ENCODE measurements at regions not wholly inside any gene's neighbourhood (a gene's known extent, or its start where the extent isn't known, plus 50 kb on each side); places are given as distances from the start of the nearest gene placed in this dataset.

DNA sequence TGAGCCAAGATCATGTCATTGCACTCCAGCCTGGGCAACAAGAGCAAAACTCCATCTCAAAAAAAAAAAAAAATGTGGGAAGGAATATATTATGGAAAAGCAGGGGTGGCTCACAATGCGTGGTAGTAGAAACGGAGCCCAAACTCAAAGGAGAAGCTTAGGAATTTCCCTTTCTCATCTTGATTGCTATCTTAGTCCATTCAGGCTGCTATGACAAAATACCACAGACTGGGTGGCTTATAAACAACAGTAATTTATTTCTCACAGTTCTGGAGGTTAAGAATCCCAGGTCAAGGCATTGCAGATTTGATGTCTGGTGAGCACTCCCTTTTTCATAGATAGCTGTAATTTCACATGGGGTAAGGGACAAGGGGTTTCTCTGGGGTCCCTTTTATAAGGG is 153.8 kb upstream of the KRR1 start:
- intact Hi-C loops (cut with micrococcal nuclease), result no loop called here
- no peak overlapping the region for H2AFZ ChIP-seq (ENCODE audit: low read depth, low read length)
- no peak overlapping the region for H3K27ac ChIP-seq (ENCODE audit: extremely low read depth, low read depth, low read length)
- FAIRE-seq (no peak), ATAC-seq (no peak), DNase-seq (ENCODE audit: extremely low read depth in 1 of 4, low spot score in 3 of 4) (no peak)
- no peaks in the 10 kb centered on the region for H3K27me3 ChIP-seq (ENCODE audit: control insufficient read depth in 2 of 2, insufficient read depth in 2 of 2, low read length in 2 of 2)
- H3K9me3 ChIP-seq (replicated peaks; ENCODE audit: control insufficient read depth, insufficient read depth, low read depth, low read length), result no peaks in the 10 kb centered on the region
- WGBS (ENCODE audit: insufficient coverage, low coverage, missing lambda C conversion rate), result 3% methylated on average over 2 of the region's 2 CpGs
- H3K79me2 ChIP-seq (ENCODE audit: control insufficient read depth, insufficient read depth, low read length), result no peaks in the 10 kb centered on the region
- no TSS peak for BruUV-seq (replicated peaks)
- H3K4me3 ChIP-seq, result no peak overlapping the region
- ChIA-PET POLR2A (interaction anchor here (0.6 kb wide), 1 partner anchor 617 kb away, joined by 3 read pairs; no protein-coding TSS in a partner anchor), CTCF (ENCODE audit: low intra/inter-chr PET ratio) (no interaction called here)
- no peaks in the 10 kb centered on the region for H3K36me3 ChIP-seq (ENCODE audit: control insufficient read depth, insufficient read depth, low read length)
- no peak overlapping the region for H3K4me2 ChIP-seq (ENCODE audit: insufficient read depth, low read length)
- in situ Hi-C loops (cut with MboI), result no loop called here
- TF ChIP-seq NR2C2 (CRISPR knock-in tag; IDR thresholded peaks at IDR 0.05) (no peak), NR2C2 (tag; IDR thresholded peaks at IDR 0.05) (peak; percentile 41; the same call in 1 of the 2 replicates), PHF21A (IDR thresholded peaks at IDR 0.05; ENCODE audit: borderline replicate concordance, low read depth) (no peak)
- H3K9me1 ChIP-seq (ENCODE audit: control insufficient read depth, insufficient read depth, low read length), result no peaks in the 10 kb centered on the region
- no peak overlapping the region for H3K9ac ChIP-seq (ENCODE audit: insufficient read depth in 1 of 2, low read depth in 2 of 2, low read length in 2 of 2)
- no peaks in the 10 kb centered on the region for H4K20me1 ChIP-seq (replicated peaks; ENCODE audit: control insufficient read depth, insufficient read depth, low read length)
- H3K4me1 ChIP-seq (replicated peaks in 1 of 2; ENCODE audit: control insufficient read depth in 2 of 2, insufficient read depth in 2 of 2, low read length in 2 of 2), result no peaks in the 10 kb centered on the region; a peak in 1 of 5 replicates

DNA sequence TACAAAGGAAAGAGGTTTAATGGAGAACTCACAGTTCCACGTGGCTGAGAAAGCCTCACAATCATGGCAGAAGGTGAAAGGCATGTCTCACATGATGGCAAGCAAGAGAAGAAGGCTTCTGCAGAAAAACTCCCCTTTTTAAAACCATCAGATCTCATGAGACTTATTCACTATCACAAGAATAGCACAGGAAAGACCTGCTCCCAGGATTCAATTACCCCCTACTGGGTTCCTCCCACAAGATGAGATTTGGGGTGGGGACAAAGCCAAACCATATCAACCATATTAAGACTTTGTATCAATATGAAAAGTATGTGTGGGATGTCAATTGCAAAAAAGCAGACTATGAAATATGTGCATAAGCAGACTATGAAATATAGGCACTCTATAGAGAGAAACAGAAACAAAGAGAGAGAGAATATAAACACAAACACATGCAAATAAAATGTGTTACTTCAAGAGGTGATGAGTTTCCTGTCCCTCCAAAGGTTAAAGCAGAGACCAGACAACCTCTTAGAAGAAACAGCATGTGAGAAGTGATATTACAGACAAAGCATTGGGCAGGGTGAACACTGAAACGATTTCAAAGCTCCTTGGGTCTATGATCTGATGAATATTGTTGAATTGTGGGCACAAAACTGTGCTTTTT is 151.2 kb upstream of the KRR1 start:
- no peaks in the 10 kb centered on the region for H3K27me3 ChIP-seq (ENCODE audit: control insufficient read depth in 2 of 2, insufficient read depth in 2 of 2, low read length in 2 of 2)
- in situ Hi-C loops (cut with MboI) (no loop called here), intact Hi-C loops (cut with micrococcal nuclease) (no loop called here)
- 15% methylated on average over 2 of the region's 2 CpGs for WGBS (ENCODE audit: insufficient coverage, low coverage, missing lambda C conversion rate)
- ChIA-PET CTCF (ENCODE audit: low intra/inter-chr PET ratio) (no interaction called here), POLR2A (no interaction called here)
- no peaks in the 10 kb centered on the region for H3K79me2 ChIP-seq (ENCODE audit: control insufficient read depth, insufficient read depth, low read length)
- H3K4me1 ChIP-seq (replicated peaks in 1 of 2; ENCODE audit: control insufficient read depth in 2 of 2, insufficient read depth in 2 of 2, low read length in 2 of 2), result peaks cover 0 to 9% of the 10 kb centered on the region in 2 experiments; a peak in 3 of 5 replicates
- no peaks in the 10 kb centered on the region for H3K36me3 ChIP-seq (ENCODE audit: control insufficient read depth, insufficient read depth, low read length)
- no peak for FAIRE-seq
- H2AFZ ChIP-seq (ENCODE audit: low read depth, low read length), result no peak overlapping the region
- no peaks in the 10 kb centered on the region for H3K9me3 ChIP-seq (replicated peaks; ENCODE audit: control insufficient read depth, insufficient read depth, low read depth, low read length)
- no peak for DNase-seq (ENCODE audit: extremely low read depth in 1 of 4, low spot score in 3 of 4)
- H4K20me1 ChIP-seq (replicated peaks; ENCODE audit: control insufficient read depth, insufficient read depth, low read length), result no peaks in the 10 kb centered on the region
- H3K9me1 ChIP-seq (ENCODE audit: control insufficient read depth, insufficient read depth, low read length), result no peaks in the 10 kb centered on the region
- no peak overlapping the region for H3K9ac ChIP-seq (ENCODE audit: insufficient read depth in 1 of 2, low read depth in 2 of 2, low read length in 2 of 2)
- no peak overlapping the region for H3K27ac ChIP-seq (ENCODE audit: extremely low read depth, low read depth, low read length)
- no TSS peak for BruUV-seq (replicated peaks)
- H3K4me2 ChIP-seq (ENCODE audit: insufficient read depth, low read length), result no peak overlapping the region
- ATAC-seq, result no peak
- H3K4me3 ChIP-seq, result no peak overlapping the region
- TF ChIP-seq RBM14 (IDR thresholded peaks at IDR 0.05; ENCODE audit: borderline replicate concordance, insufficient read depth, low read depth, low read length), result no peak
- TF ChIP-seq, protein P1, sequence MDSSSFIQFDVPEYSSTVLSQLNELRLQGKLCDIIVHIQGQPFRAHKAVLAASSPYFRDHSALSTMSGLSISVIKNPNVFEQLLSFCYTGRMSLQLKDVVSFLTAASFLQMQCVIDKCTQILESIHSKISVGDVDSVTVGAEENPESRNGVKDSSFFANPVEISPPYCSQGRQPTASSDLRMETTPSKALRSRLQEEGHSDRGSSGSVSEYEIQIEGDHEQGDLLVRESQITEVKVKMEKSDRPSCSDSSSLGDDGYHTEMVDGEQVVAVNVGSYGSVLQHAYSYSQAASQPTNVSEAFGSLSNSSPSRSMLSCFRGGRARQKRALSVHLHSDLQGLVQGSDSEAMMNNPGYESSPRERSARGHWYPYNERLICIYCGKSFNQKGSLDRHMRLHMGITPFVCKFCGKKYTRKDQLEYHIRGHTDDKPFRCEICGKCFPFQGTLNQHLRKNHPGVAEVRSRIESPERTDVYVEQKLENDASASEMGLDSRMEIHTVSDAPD (CRISPR knock-in tag; IDR thresholded peaks at IDR 0.05), result no peak
- TF ChIP-seq ELF1 (tag; IDR thresholded peaks at IDR 0.05), result no peak
- no peak for TF ChIP-seq TAF1 (IDR thresholded peaks at IDR 0.05; ENCODE audit: control insufficient read depth, extremely low read depth, insufficient read depth, low read length, severe bottlenecking)
- TF ChIP-seq, protein P2, sequence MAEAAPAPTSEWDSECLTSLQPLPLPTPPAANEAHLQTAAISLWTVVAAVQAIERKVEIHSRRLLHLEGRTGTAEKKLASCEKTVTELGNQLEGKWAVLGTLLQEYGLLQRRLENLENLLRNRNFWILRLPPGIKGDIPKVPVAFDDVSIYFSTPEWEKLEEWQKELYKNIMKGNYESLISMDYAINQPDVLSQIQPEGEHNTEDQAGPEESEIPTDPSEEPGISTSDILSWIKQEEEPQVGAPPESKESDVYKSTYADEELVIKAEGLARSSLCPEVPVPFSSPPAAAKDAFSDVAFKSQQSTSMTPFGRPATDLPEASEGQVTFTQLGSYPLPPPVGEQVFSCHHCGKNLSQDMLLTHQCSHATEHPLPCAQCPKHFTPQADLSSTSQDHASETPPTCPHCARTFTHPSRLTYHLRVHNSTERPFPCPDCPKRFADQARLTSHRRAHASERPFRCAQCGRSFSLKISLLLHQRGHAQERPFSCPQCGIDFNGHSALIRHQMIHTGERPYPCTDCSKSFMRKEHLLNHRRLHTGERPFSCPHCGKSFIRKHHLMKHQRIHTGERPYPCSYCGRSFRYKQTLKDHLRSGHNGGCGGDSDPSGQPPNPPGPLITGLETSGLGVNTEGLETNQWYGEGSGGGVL (CRISPR knock-in tag; IDR thresholded peaks at IDR 0.05), result no peak
- no peak for TF ChIP-seq SMAD2 (IDR thresholded peaks at IDR 0.05; ENCODE audit: low read depth, low read length)
- TF ChIP-seq BCOR (IDR thresholded peaks at IDR 0.05), result no peak
- TF ChIP-seq, protein P3, sequence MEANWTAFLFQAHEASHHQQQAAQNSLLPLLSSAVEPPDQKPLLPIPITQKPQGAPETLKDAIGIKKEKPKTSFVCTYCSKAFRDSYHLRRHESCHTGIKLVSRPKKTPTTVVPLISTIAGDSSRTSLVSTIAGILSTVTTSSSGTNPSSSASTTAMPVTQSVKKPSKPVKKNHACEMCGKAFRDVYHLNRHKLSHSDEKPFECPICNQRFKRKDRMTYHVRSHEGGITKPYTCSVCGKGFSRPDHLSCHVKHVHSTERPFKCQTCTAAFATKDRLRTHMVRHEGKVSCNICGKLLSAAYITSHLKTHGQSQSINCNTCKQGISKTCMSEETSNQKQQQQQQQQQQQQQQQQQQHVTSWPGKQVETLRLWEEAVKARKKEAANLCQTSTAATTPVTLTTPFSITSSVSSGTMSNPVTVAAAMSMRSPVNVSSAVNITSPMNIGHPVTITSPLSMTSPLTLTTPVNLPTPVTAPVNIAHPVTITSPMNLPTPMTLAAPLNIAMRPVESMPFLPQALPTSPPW (CRISPR knock-in tag; IDR thresholded peaks at IDR 0.05), result no peak
